ENCODE measurements at regions not wholly inside any gene's neighbourhood (a gene's known extent, or its start where the extent isn't known, plus 50 kb on each side); places are given as distances from the start of the nearest gene placed in this dataset.

DNA sequence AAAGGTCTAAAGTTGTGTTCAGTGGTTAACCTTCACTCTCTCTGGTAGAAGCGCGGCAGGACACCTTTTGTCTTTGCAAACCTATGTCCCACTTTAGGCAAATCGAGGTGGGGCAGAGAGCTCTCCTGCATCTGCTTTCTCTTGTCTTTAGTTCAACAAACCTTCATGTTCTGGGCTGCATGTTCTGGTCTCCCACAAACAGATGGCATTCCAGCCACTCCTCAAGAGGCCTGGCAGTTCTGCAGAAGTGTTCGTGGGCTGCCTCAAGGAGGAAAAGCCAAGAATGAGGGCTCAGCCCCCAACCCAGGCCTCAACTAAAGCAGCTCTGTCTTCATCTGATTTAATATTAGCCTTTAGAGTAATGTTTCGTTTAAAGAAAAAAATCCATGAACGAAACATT is 82.2 kb downstream of the SOD2 start:
- no peak for DNase-seq (ENCODE audit: low read depth in 1 of 2, low spot score in 1 of 2)
- in situ Hi-C loops (cut with HindIII; ENCODE audit: low pct_unique_long_range_greater_than_20kb, low sequenced_read_pairs): no loop called here
- no peak for TF ChIP-seq JUND (IDR thresholded peaks at IDR 0.05; ENCODE audit: low read depth)

DNA sequence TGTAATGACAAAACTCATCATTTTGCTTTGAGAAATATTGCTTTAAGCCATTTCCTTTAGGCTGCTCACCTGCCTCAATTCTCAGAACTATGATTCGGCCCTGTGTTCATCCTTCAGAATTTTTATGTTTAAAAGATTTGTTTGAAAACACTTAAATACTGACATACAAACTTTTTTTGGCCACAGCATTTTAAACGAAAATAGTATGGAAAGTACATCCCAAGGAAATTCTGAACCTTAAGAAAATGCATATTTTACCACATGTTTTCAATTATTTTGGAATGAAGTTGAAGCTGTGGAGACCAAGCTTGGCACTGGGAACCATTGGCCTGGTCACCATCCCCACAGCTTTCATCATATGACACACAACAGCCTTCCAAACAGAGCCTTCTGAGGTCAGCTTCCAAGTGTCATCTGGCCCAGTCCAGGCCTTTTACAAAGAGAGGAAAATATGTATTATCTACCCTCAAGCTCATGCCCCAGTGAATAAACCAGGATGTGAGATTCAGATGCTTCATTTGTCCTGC is 83.3 kb downstream of the SOD2 start:
- in situ Hi-C loops (cut with HindIII; ENCODE audit: low pct_unique_long_range_greater_than_20kb, low sequenced_read_pairs): no loop called here
- no peak for TF ChIP-seq JUND (IDR thresholded peaks at IDR 0.05; ENCODE audit: low read depth)
- no peak for DNase-seq (ENCODE audit: low read depth in 1 of 2, low spot score in 1 of 2)

DNA sequence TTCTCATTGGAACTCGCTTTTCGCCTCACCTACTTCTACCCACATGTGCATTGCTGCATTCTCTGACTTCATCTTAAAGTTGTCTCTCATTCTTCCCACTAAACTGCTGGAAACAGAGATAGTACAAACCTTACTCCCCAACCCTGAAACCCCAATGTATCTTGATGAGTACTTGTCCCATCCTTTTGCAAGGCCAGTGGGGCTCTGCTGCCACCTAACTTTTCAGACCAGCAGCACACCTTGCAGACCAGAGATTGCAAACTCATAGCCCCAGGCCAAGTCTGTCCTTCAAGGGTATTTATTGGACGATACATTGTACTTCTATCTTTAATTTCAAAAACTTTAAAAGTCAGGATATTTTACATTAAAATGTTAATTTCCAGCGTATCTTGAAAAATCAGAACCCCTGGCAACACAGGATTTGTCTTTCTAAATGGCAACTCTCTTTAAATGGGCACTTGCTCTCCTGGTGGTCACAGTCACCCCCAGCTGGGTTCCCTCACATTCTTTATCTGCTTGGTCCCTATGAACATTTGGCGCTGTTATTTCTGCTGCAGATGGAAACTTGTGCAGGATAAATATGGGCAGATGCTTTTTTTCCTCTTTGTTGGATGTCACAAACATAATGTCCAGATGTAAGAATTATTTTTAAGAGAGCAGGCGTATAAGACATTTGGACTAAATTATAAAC is 83.9 kb downstream of the SOD2 start:
- peak; percentile 24 to 65 for DNase-seq (ENCODE audit: low read depth in 1 of 2, low spot score in 1 of 2)
- in situ Hi-C loops (cut with HindIII; ENCODE audit: low pct_unique_long_range_greater_than_20kb, low sequenced_read_pairs): no loop called here
- TF ChIP-seq JUND (IDR thresholded peaks at IDR 0.05; ENCODE audit: low read depth): no peak

DNA sequence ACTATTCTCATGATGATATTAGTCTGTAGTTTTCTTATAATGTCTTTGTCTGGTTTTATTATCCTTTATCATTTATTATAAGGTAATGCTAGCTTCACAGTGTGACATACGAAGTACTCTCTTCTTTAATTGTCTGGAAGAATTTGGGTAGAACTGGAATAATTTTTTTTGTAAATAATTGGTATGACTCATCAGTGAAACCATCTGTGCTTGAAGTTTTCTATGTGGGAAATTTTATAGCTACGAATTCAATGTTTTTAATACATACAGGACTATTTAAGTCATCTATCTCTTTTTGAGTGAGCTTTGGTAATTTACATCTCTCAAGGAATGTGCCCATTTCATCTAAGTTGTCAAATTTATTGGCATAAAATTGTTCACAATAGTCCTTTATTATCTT is 86.3 kb downstream of the SOD2 start:
- in situ Hi-C loops (cut with HindIII; ENCODE audit: low pct_unique_long_range_greater_than_20kb, low sequenced_read_pairs): no loop called here
- DNase-seq (ENCODE audit: low read depth in 1 of 2, low spot score in 1 of 2): no peak

DNA sequence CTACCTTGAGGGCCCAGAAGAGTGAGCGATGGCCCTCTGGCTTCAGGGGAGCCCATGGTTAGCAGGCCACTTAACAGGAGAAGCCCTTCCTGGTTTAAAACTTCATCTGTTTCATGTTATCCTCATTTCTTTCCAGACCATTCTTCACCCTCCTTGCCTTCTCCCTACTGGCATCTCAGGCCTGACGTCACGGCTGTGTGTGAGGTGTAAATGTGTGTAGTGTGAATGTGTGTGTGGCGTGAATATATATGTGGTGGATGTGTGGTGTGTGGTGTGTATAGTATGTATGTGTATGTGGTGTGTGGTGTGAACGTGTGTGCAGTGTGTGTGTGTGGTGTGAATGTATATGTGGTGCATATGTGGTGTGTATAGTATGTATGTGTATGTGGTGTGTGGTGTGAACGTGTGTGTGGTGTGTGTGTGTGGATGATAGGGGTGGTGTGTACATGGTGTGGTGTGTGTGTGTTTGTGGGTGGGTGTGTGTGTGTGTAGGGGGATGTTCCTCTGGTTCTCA is 88.5 kb downstream of the SOD2 start:
- no peak for TF ChIP-seq JUND (IDR thresholded peaks at IDR 0.05; ENCODE audit: low read depth)
- DNase-seq (ENCODE audit: low read depth in 1 of 2, low spot score in 1 of 2): no peak
- in situ Hi-C loops (cut with HindIII; ENCODE audit: low pct_unique_long_range_greater_than_20kb, low sequenced_read_pairs): no loop called here

More for the DNA sequence above, 86.3 kb downstream of the SOD2 start:
- TF ChIP-seq JUND (IDR thresholded peaks at IDR 0.05; ENCODE audit: low read depth): no peak

DNA sequence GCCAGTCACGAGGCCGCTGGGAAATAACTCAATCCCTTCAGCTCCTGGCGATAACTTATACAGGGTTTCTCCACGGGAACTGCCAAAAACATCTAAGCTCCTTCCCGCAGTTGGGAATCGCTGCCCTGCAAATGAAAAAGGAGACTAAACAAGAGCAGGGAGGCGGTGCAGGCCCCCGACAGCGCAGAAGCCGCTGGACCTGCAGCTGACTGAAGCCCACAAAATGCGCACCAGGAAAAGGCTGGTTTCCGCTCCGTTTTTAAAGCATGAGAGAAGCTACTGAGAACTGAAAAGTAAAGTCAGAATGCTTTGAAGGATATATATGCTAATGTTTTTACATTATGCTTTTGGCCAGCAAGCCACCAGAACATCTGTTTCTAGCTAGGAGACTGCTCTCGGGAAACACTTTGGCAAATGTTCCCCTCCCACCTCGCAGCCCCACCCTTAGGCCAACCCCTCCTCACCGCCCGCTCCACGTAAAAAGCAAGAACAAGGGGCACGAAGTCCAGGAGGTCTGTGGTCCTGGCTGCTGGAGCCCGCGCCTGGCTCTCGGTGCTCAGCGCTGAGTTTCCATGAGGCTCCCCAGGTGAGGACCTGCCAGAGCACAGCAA is 90.5 kb downstream of the SOD2 start:
- in situ Hi-C loops (cut with HindIII; ENCODE audit: low pct_unique_long_range_greater_than_20kb, low sequenced_read_pairs): no loop called here
- TF ChIP-seq JUND (IDR thresholded peaks at IDR 0.05; ENCODE audit: low read depth): no peak
- no peak for DNase-seq (ENCODE audit: low read depth in 1 of 2, low spot score in 1 of 2)

DNA sequence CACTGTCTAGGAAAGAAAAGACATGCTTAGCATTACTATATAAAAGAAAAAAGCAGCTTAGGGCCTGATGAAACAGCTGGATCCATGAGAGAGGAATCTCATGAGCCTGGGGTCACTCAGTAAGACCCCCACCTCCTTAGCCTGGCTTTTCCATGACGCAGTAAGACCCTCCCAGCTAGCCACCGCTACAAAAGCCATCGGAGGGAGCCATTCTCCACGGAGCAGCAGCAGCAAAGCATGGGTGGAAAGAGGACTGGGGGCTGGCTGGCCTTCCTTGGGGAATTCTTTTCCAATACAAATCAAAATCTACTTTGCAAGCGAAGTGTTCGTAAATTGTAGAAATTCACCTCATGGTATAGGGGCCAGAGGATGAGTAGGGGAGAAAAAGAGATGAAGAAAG is 91.8 kb downstream of the SOD2 start:
- DNase-seq (ENCODE audit: low read depth in 1 of 2, low spot score in 1 of 2): no peak
- in situ Hi-C loops (cut with HindIII; ENCODE audit: low pct_unique_long_range_greater_than_20kb, low sequenced_read_pairs): no loop called here
- no peak for TF ChIP-seq JUND (IDR thresholded peaks at IDR 0.05; ENCODE audit: low read depth)

DNA sequence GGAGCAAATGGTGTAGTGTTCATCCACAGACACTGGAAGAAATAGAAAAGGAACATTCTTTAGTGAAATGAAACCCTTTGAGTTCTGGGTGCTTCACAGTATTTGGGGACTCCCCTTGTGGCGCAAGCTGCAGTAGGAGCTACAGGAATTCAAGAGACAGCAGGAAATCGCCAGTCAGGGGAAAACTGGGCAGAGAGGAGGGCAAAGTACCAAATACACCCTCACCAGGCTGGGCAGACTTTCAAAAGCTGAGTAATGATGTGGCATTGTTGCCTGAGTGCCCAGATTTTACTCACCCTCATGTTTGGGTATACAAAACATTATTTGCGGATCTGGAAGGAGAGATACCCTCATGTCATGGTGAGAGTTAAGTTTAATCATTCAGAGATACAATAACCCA is 97.9 kb downstream of the SOD2 start:
- DNase-seq (ENCODE audit: low read depth in 1 of 2, low spot score in 1 of 2): no peak
- TF ChIP-seq JUND (IDR thresholded peaks at IDR 0.05; ENCODE audit: low read depth): no peak
- in situ Hi-C loops (cut with HindIII; ENCODE audit: low pct_unique_long_range_greater_than_20kb, low sequenced_read_pairs): no loop called here

DNA sequence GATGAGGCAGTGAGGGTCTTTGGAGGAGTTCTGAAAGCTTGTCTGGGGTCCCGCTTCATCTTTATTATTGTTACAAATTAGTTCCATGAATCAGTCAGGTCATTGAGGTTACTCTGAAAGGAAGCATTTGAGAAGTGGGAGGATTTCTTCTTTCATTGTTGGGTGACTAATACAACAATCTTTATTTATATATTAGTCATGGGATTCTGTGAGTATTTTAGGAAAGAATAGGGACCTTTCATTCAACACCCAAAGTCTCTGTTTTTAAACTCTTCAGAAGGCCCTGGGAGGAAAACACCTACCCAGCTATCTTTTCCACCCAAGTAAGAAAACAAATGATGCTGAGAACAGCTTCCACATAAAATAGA is 98.3 kb downstream of the SOD2 start:
- TF ChIP-seq JUND (IDR thresholded peaks at IDR 0.05; ENCODE audit: low read depth): no peak
- DNase-seq (ENCODE audit: low read depth in 1 of 2, low spot score in 1 of 2): no peak
- in situ Hi-C loops (cut with HindIII; ENCODE audit: low pct_unique_long_range_greater_than_20kb, low sequenced_read_pairs): no loop called here

DNA sequence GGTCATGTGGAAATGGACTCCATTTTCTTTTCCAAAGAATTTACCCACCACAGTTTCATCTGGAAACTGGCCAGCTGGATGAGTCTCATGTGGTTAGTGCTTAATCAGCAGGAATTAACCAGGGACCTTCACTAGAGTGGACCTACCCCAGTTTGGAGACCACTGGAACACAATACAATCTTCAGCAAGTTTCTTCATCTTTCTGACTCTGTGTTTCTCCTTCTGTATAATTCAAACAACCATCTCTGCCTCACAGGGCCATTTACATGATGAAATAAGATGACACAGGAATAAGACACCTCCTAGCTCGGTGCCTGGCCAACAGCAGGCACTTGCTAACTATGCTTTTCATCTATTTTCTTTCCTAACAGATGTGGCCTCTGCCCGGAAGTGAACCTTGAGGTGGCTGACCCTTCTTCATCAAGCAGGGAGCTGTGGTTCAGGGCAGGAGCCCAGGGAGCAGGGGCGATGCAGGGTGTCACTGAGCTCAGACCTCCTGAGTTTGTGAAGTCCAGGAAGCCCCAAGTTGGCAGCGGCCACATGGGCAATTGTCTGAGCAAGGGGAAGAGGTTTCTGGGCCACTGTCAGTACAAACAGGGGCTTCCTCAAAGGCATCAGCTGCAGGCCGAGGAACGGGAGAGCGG is 98.8 kb downstream of the SOD2 start:
- in situ Hi-C loops (cut with HindIII; ENCODE audit: low pct_unique_long_range_greater_than_20kb, low sequenced_read_pairs): no loop called here
- DNase-seq (ENCODE audit: low read depth in 1 of 2, low spot score in 1 of 2): no peak
- TF ChIP-seq JUND (IDR thresholded peaks at IDR 0.05; ENCODE audit: low read depth): no peak

DNA sequence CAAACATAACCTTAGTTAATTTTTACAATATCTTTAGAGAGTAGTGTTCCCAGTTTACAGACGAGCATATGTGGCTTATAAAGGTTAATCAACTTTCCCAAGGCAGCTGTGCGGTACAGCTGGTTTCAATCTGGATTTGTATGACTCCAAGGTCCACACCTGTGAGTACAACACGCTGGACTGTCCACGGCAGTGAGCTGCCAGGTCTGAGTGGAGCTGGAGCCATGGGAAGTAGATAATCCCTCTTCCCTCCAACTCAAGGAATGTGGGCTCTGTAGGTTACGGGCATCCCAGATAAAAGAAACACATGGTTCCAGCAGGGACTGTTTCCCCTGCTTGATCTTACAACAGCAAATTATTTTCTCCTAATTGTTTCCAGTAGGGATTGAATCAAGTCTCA is 102.2 kb downstream of the SOD2 start:
- no peak for TF ChIP-seq JUND (IDR thresholded peaks at IDR 0.05; ENCODE audit: low read depth)
- in situ Hi-C loops (cut with HindIII; ENCODE audit: low pct_unique_long_range_greater_than_20kb, low sequenced_read_pairs): no loop called here
- no peak for DNase-seq (ENCODE audit: low read depth in 1 of 2, low spot score in 1 of 2)

DNA sequence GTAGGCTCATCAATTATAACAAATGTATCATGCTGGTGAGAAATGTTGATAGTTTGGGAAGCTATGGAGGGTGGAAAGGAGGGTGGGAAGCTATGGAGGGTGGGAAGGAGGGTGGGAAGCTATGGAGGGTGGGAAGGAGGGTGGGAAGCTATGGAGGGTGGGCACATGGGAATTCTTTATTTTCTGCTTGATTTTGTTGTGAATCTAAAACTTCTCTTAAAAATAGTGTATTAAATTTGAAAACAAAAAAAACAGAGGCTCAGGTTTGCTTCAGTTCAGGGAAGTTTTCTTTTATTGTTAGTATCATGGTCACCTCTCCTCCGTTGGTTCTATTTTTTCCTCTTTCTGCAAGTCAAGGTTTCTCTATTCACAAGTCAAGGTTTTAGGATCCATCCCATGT is 106.4 kb downstream of the SOD2 start:
- TF ChIP-seq JUND (IDR thresholded peaks at IDR 0.05; ENCODE audit: low read depth): no peak
- no peak for DNase-seq (ENCODE audit: low read depth in 1 of 2, low spot score in 1 of 2)
- in situ Hi-C loops (cut with HindIII; ENCODE audit: low pct_unique_long_range_greater_than_20kb, low sequenced_read_pairs): no loop called here

DNA sequence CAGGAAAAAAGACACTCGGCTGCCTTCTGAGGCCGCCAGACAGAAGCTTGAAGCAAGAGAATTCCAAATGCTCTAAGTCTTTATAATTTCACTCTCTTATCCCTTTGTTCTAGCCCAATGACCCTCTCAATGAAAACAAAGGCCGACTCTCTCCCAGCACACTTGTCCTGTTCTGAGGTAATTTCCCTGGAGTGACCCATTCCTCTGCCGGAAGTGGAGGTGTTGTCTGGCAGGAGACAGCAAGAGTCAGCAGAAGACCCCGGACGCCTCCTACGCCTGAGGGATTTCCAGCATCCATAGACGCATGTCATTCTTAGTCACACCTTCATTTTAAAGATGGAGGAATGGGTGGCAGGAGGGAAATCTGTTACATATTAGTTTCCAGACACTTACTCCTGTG is 110.3 kb downstream of the SOD2 start:
- no peak for TF ChIP-seq JUND (IDR thresholded peaks at IDR 0.05; ENCODE audit: low read depth)
- in situ Hi-C loops (cut with HindIII; ENCODE audit: low pct_unique_long_range_greater_than_20kb, low sequenced_read_pairs): no loop called here
- no peak for DNase-seq (ENCODE audit: low read depth in 1 of 2, low spot score in 1 of 2)

All from T47D (cell line).